HepG2 (cell line): ENCODE measurements at regions not wholly inside any gene's neighbourhood (a gene's known extent, or its start where the extent isn't known, plus 50 kb on each side); places are given as distances from the start of the nearest gene placed in this dataset.

ENCODE experiments used
- ATAC-seq: fragments of 200-7000 bp; cut with Tn5 transposase; 3 replicates; pipeline ENCODE4 v1.9.1; 2020; ENCODE audit warnings: mild to moderate bottlenecking, moderate library complexity
- BruUV-seq: library from RNA; stranded (reverse); fragments of 400-500 nt; replicated peaks from 2 replicates; lab custom pipeline; 2021; lab: Mats Ljungman, UMichigan
- CTCF ChIA-PET: fragments of 300-600 bp; formaldehyde crosslinking; extraction: SDS; loops from one replicate; lab custom pipeline; 2021; ENCODE audit warnings: low total read pairs, inconsistent platforms, low intra/inter-chr PET ratio; lab: Yijun Ruan, JAX
- POLR2A ChIA-PET: fragments of 350-600 bp; sonication (Branson Sonifier 250); formaldehyde crosslinking; loops from one replicate; lab custom pipeline; 2020; ENCODE audit warnings: antibody characterized with exemption, inconsistent platforms; lab: Yijun Ruan, JAX
- DNase-seq: peaks from one replicate; pipeline ENCODE4 v3.0.0-alpha.2; 2015; ENCODE audit warnings: low spot score
- FAIRE-seq: peaks from 3 replicates; lab custom pipeline; 2011; peaks lifted over from hg19 to GRCh38; lab: Jason Lieb, UNC
- H2AFZ ChIP-seq: one replicate; pipeline ENCODE4 v1.6.1; 2011; ENCODE audit warnings: low read length, inconsistent platforms
- H3K27ac ChIP-seq: fragments of 300-600 bp; 3 replicates; pipeline ENCODE4 v1.8.0; 2011; ENCODE audit warnings: mixed run types, mild to moderate bottlenecking, mixed read lengths, low read length, inconsistent platforms; ENCODE audit not compliant: insufficient read depth; ENCODE audit errors: extremely low read length
- H3K27me3 ChIP-seq, 2 experiments: fragments of 200-600 bp in 1 of 2; 2 replicates in 1 of 2; 3 replicates in 1 of 2; pipeline versions ENCODE4 v1.6.0 to v1.8.0; 2011; ENCODE audit warnings: low read length in 2 of 2, mild to moderate bottlenecking in 2 of 2, moderate library complexity in 2 of 2, inconsistent platforms in 1 of 2; ENCODE audit not compliant: insufficient read depth in 2 of 2, control insufficient read depth in 1 of 2
- H3K36me3 ChIP-seq, 2 experiments: fragments of 200-600 bp in 1 of 2; replicated peaks in 1 of 2; 2 replicates in 1 of 2; 3 replicates in 1 of 2; pipeline versions ENCODE4 v1.5.1 to v1.8.0; 2011; ENCODE audit warnings: low read length in 2 of 2, inconsistent platforms in 1 of 2; ENCODE audit not compliant: insufficient read depth in 2 of 2, control insufficient read depth in 1 of 2
- H3K4me1 ChIP-seq: 2 replicates; pipeline ENCODE4 v1.5.1; 2012; ENCODE audit warnings: low read length, inconsistent platforms; ENCODE audit not compliant: insufficient read depth
- H3K4me2 ChIP-seq: 2 replicates; pipeline ENCODE4 v1.6.0; 2011; ENCODE audit warnings: low read depth, low read length, inconsistent platforms
- H3K4me3 ChIP-seq, 3 experiments: fragments of 200-600 bp in 1 of 3; sonication (generic), shearing (Covaris generic) in 1 of 3; replicated peaks in 1 of 3; 2 replicates each; pipeline ENCODE4 v1.5.1; 2011 to 2016; ENCODE audit warnings: low read length in 3 of 3, inconsistent platforms in 2 of 3, low read depth in 2 of 3, mild to moderate bottlenecking in 2 of 3, control low read depth in 1 of 3, mixed read lengths in 1 of 3; ENCODE audit not compliant: insufficient read depth in 1 of 3
- H3K79me2 ChIP-seq: one replicate; pipeline ENCODE4 v1.6.1; 2011; ENCODE audit warnings: low read length, inconsistent platforms; ENCODE audit not compliant: insufficient read depth
- H3K9ac ChIP-seq: 2 replicates; pipeline ENCODE4 v1.6.0; 2011; ENCODE audit warnings: mild to moderate bottlenecking, low read depth, low read length, inconsistent platforms; ENCODE audit not compliant: insufficient read depth
- H3K9me3 ChIP-seq: 2 replicates; pipeline ENCODE4 v1.5.1; 2012; ENCODE audit warnings: mild to moderate bottlenecking, low read length
- H4K20me1 ChIP-seq: 2 replicates; pipeline ENCODE4 v1.6.0; 2011; ENCODE audit warnings: inconsistent platforms, mild to moderate bottlenecking, low read length, moderate library complexity; ENCODE audit not compliant: insufficient read depth
- CREBL2 ChIP-seq: sonication (generic); formaldehyde crosslinking; IDR thresholded peaks from 2 replicates; pipeline ENCODE4 v1.8.1; 2023; ENCODE audit warnings: missing genetic modification reagents, mild to moderate bottlenecking, borderline replicate concordance
- GFI1 ChIP-seq: sonication (generic); formaldehyde crosslinking; IDR thresholded peaks from 2 replicates; pipeline ENCODE4 v1.5.0; 2020; ENCODE audit warnings: missing genetic modification reagents, mild to moderate bottlenecking, borderline replicate concordance
- HIC2 ChIP-seq: sonication (generic); formaldehyde crosslinking; IDR thresholded peaks from 2 replicates; pipeline ENCODE4 v1.9.0; 2022; ENCODE audit warnings: low read depth, missing genetic modification reagents
- HOXA3 ChIP-seq: sonication (generic); formaldehyde crosslinking; IDR thresholded peaks from 2 replicates; pipeline ENCODE4 v1.5.0; 2020; ENCODE audit warnings: missing genetic modification reagents
- NR2F2 ChIP-seq: IDR thresholded peaks from 2 replicates; pipeline ENCODE4 v1.6.1; 2012; ENCODE audit warnings: low read depth, inconsistent platforms, borderline replicate concordance
- SRF ChIP-seq: IDR thresholded peaks from 2 replicates; pipeline ENCODE4 v1.6.1; 2011; ENCODE audit warnings: mild to moderate bottlenecking, low read depth, low read length, moderate library complexity
- WGBS: methylation state at CpG from one replicate; pipeline ENCODE4 v1.1.6; 2017; ENCODE audit warnings: low lambda C conversion rate; 5-methylcytosine and 5-hydroxymethylcytosine counted together
- in situ Hi-C: cut with HindIII; loops from 2 replicates; pipeline ENCODE4 v1.10.0; 2017; ENCODE audit warnings: low pct_unique_long_range_greater_than_20kb; ENCODE audit not compliant: extremely low pct_ligation_motif_present
- intact Hi-C: fragments of 100-400 bp; cut with micrococcal nuclease; formaldehyde crosslinking; loops from one replicate; pipeline ENCODE4 v1.10.0; 2022; ENCODE audit not compliant: unreplicated experiment
- TF ChIP-seq, protein P1 (sequence below): sonication (generic); formaldehyde crosslinking; IDR thresholded peaks from 2 replicates; pipeline ENCODE4 v1.4.0; 2020; ENCODE audit warnings: missing genetic modification reagents
- TF ChIP-seq, protein P2 (sequence below): sonication (generic); formaldehyde crosslinking; IDR thresholded peaks from 2 replicates; pipeline ENCODE4 v1.5.0; 2020; ENCODE audit warnings: missing genetic modification reagents
- TF ChIP-seq, protein P3 (sequence below): sonication (generic); formaldehyde crosslinking; IDR thresholded peaks from 2 replicates; pipeline ENCODE4 v1.4.0; 2020; ENCODE audit warnings: missing genetic modification reagents, borderline replicate concordance

- POLR2A ChIA-PET = no interaction called here
- no TSS peak for BruUV-seq
- no peak for ATAC-seq
- Histone ChIP-seq H3K27ac (no peak overlapping the region), H3K9ac (no peak overlapping the region), H2AFZ (no peak overlapping the region), H3K36me3 (no peaks in the 10 kb centered on the region), H3K9me3 (no peaks in the 10 kb centered on the region), H3K4me3 (no peak overlapping the region), H3K4me1 (peaks cover 12% of the 10 kb centered on the region), H3K4me2 (no peak overlapping the region), H3K79me2 (no peaks in the 10 kb centered on the region), H3K27me3 (peaks cover 0 to 26% of the 10 kb centered on the region in 2 experiments; a peak in 2 of 5 replicates), H4K20me1 (no peaks in the 10 kb centered on the region; the same call in 1 of the 2 replicates)
- intact Hi-C loops = no loop called here
- TF ChIP-seq HOXA3 (CRISPR knock-in tag) (no peak), CREBL2 (CRISPR knock-in tag) (no peak), GFI1 (CRISPR knock-in tag) (no peak), SRF (no peak), HIC2 (CRISPR knock-in tag) (no peak), NR2F2 (no peak)
- TF ChIP-seq, protein P1, sequence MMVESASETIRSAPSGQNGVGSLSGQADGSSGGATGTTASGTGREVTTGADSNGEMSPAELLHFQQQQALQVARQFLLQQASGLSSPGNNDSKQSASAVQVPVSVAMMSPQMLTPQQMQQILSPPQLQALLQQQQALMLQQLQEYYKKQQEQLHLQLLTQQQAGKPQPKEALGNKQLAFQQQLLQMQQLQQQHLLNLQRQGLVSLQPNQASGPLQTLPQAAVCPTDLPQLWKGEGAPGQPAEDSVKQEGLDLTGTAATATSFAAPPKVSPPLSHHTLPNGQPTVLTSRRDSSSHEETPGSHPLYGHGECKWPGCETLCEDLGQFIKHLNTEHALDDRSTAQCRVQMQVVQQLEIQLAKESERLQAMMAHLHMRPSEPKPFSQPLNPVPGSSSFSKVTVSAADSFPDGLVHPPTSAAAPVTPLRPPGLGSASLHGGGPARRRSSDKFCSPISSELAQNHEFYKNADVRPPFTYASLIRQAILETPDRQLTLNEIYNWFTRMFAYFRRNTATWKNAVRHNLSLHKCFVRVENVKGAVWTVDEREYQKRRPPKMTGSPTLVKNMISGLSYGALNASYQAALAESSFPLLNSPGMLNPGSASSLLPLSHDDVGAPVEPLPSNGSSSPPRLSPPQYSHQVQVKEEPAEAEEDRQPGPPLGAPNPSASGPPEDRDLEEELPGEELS = no peak
- TF ChIP-seq, protein P2, sequence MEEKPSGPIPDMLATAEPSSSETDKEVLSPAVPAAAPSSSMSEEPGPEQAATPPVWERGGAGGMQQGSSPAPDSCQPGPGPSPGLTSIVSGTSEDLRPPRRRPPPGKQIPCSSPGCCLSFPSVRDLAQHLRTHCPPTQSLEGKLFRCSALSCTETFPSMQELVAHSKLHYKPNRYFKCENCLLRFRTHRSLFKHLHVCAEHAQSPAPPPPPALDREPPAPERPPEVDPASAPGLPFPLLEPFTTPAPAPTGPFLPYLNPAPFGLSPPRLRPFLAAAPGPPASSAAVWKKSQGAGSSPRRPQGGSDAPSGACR (CRISPR knock-in tag) = no peak
- TF ChIP-seq, protein P3, sequence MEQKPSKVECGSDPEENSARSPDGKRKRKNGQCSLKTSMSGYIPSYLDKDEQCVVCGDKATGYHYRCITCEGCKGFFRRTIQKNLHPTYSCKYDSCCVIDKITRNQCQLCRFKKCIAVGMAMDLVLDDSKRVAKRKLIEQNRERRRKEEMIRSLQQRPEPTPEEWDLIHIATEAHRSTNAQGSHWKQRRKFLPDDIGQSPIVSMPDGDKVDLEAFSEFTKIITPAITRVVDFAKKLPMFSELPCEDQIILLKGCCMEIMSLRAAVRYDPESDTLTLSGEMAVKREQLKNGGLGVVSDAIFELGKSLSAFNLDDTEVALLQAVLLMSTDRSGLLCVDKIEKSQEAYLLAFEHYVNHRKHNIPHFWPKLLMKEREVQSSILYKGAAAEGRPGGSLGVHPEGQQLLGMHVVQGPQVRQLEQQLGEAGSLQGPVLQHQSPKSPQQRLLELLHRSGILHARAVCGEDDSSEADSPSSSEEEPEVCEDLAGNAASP (CRISPR knock-in tag) = no peak
- CTCF ChIA-PET = no interaction called here
- 31% methylated on average over 6 of the region's 6 CpGs for WGBS
- no peak for FAIRE-seq
- in situ Hi-C loops = no loop called here
- DNase-seq = no peak
These were observed 60.2 kb upstream of the VPREB1 start for GRCh38 chr22:22184277-22184807.
